Right lung (tissue), 2 donors: ENCODE measurements at regions not wholly inside any gene's neighbourhood (a gene's known extent, or its start where the extent isn't known, plus 50 kb on each side); places are given as distances from the start of the nearest gene placed in this dataset.
"Not testable (repeated sequence)": the region's sequence is repeated elsewhere in the genome, so short reads cannot be mapped to it uniquely, and the experiment has no call there.

ENCODE experiments used
- DNase-seq, 2 donors: peaks; one replicate each; pipeline ENCODE4 v3.0.0-alpha.2; 2013

- not testable (repeated sequence) for DNase-seq
These were observed 401.3 kb upstream of the NR5A2 start for GRCh38 chr1:199626228-199626627.

- no peak for DNase-seq
These were observed 397.9 kb upstream of the NR5A2 start for GRCh38 chr1:199629624-199630023.

GRCh38 chr1:199639453-199639852 lies 388.1 kb upstream of the NR5A2 start:
- no peak for DNase-seq

- DNase-seq, result no peak
These were observed 386.0 kb upstream of the NR5A2 start for GRCh38 chr1:199641531-199641930.

GRCh38 chr1:199644912-199645311 lies 382.6 kb upstream of the NR5A2 start:
- no peak for DNase-seq

GRCh38 chr1:199646761-199647160 lies 380.7 kb upstream of the NR5A2 start:
- DNase-seq, result no peak

GRCh38 chr1:199657449-199657848 lies 370.1 kb upstream of the NR5A2 start:
- no peak for DNase-seq

- no peak for DNase-seq
These were observed 367.4 kb upstream of the NR5A2 start for GRCh38 chr1:199660071-199660470.

GRCh38 chr1:199665371-199665770 lies 362.1 kb upstream of the NR5A2 start:
- no peak for DNase-seq

- DNase-seq, result no peak
These were observed 360.4 kb upstream of the NR5A2 start for GRCh38 chr1:199667089-199667488.

GRCh38 chr1:199669916-199670315 lies 357.6 kb upstream of the NR5A2 start:
- DNase-seq, result no peak

- DNase-seq, result no peak
These were observed 355.8 kb upstream of the NR5A2 start for GRCh38 chr1:199671684-199672083.

GRCh38 chr1:199675937-199676336 lies 351.6 kb upstream of the NR5A2 start:
- no peak for DNase-seq

- no peak for DNase-seq
These were observed 348.7 kb upstream of the NR5A2 start for GRCh38 chr1:199678771-199679170.

- no peak for DNase-seq
These were observed 345.4 kb upstream of the NR5A2 start for GRCh38 chr1:199682081-199682480.

- peak; percentile 28 to 62 for DNase-seq
These were observed 342.7 kb upstream of the NR5A2 start for GRCh38 chr1:199684686-199685273.

- DNase-seq, result no peak
These were observed 342.1 kb upstream of the NR5A2 start for GRCh38 chr1:199685369-199685768.

- DNase-seq, result no peak
These were observed 340.2 kb upstream of the NR5A2 start for GRCh38 chr1:199687321-199687720.

GRCh38 chr1:199688133-199688676 lies 339.3 kb upstream of the NR5A2 start:
- DNase-seq, result no peak

GRCh38 chr1:199688774-199689173 lies 338.7 kb upstream of the NR5A2 start:
- no peak for DNase-seq

GRCh38 chr1:199690496-199690895 lies 337.0 kb upstream of the NR5A2 start:
- no peak for DNase-seq

GRCh38 chr1:199691540-199691939 lies 336.0 kb upstream of the NR5A2 start:
- DNase-seq, result peak in 1 of 2 donors; percentile 20

- no peak for DNase-seq
These were observed 333.8 kb upstream of the NR5A2 start for GRCh38 chr1:199693724-199694123.

GRCh38 chr1:199696225-199696624 lies 331.3 kb upstream of the NR5A2 start:
- no peak for DNase-seq
